ENCODE measurements at regions not wholly inside any gene's neighbourhood (a gene's known extent, or its start where the extent isn't known, plus 50 kb on each side); places are given as distances from the start of the nearest gene placed in this dataset.

DNA sequence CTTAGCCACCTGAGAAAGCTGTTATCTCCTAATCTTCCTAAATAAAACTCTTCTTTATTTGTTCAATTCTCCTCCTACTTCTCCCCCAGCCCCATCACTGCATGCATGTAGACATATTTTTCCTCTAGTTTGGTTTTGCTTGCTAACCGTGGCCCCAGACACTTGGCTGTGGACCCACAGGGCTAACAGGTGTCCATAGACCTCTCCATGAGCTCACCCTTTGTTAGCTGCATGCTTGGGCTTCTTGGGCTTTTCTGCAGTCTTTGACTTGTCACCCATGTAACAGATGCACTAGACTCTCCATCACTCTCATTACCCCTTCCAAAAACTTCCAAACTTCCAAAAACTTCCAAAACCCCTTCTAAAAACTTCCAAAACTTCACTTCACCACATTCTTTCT, 59.2 kb upstream of the PLEKHA5 start:
- Histone ChIP-seq H3K9ac (ENCODE audit: low read depth in 1 of 2, low read length in 2 of 2) (no peak overlapping the region), H3K4me3 (ENCODE audit: low read depth in 1 of 2, low read length in 2 of 2) (no peak overlapping the region), H3K36me3 (ENCODE audit: control insufficient read depth in 1 of 2, insufficient read depth in 2 of 2, low read length in 2 of 2) (no peaks in the 10 kb centered on the region), H3K27me3 (ENCODE audit: control insufficient read depth in 1 of 2, insufficient read depth in 2 of 2, low read length in 2 of 2) (no peaks in the 10 kb centered on the region), H3K9me3 (ENCODE audit: control insufficient read depth in 1 of 2, low read length in 2 of 2) (no peaks in the 10 kb centered on the region), H3K27ac (ENCODE audit: low read depth, low read length) (no peak overlapping the region), H3K4me1 (ENCODE audit: control insufficient read depth in 1 of 2, insufficient read depth in 2 of 2, low read length in 2 of 2) (peaks cover 4 to 14% of the 10 kb centered on the region in 2 donors)

DNA sequence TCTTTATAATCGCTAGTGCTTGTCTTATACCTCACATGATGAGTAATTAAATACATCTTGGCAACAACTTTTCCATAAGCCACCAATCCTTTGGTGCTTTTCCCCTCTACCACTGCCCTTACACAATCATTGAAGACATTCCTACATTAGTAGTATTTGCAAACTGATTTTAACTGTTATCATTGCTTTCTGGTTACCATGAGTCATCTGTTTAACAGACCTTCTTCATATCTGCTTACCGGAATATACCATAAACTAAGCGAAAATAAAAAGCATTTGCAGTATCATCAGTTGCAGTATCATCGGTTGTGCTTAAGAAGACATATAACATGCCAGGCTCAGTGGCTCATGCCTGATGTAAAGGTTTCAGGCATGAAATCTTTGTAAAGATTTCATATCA, 54.8 kb upstream of the PLEKHA5 start:
- no peaks in the 10 kb centered on the region for H3K36me3 ChIP-seq (ENCODE audit: control insufficient read depth in 1 of 2, insufficient read depth in 2 of 2, low read length in 2 of 2)
- no peak overlapping the region for H3K27ac ChIP-seq (ENCODE audit: low read depth, low read length)
- H3K9ac ChIP-seq (ENCODE audit: low read depth in 1 of 2, low read length in 2 of 2), result no peak overlapping the region
- no peaks in the 10 kb centered on the region for H3K4me1 ChIP-seq (ENCODE audit: control insufficient read depth in 1 of 2, insufficient read depth in 2 of 2, low read length in 2 of 2)
- no peak overlapping the region for H3K4me3 ChIP-seq (ENCODE audit: low read depth in 1 of 2, low read length in 2 of 2)
- no peaks in the 10 kb centered on the region for H3K27me3 ChIP-seq (ENCODE audit: control insufficient read depth in 1 of 2, insufficient read depth in 2 of 2, low read length in 2 of 2)
- H3K9me3 ChIP-seq (ENCODE audit: control insufficient read depth in 1 of 2, low read length in 2 of 2), result no peaks in the 10 kb centered on the region

DNA sequence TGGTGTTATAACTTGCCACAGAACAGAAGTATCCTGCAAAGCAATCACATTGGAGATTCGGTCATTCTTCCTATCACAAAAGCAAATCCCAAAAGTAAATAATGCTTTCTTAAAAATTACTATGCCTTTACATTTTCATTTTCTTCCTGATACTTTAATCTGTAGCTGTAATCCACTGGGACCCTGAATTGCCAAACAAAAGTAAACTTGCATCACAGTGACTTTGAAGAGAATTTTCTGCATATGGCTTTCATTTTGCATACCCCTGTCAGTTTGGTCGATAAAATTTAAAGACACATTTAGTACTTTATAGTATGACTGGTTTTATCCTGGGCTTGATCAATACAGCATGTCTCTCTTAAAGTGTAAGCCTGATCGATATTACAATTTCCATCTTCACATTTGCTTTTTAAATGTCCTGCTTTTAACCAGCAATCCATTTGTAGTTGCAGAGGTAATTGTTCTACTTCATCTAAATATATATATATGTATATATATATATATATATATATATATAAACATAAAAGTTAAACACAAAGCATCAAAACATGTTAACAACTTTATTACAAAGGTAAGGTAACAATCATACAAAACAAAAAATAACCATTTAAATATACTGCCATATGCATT, 53.7 kb upstream of the PLEKHA5 start:
- H3K27ac ChIP-seq (ENCODE audit: low read depth, low read length), result no peak overlapping the region
- no peaks in the 10 kb centered on the region for H3K36me3 ChIP-seq (ENCODE audit: control insufficient read depth in 1 of 2, insufficient read depth in 2 of 2, low read length in 2 of 2)
- no peaks in the 10 kb centered on the region for H3K27me3 ChIP-seq (ENCODE audit: control insufficient read depth in 1 of 2, insufficient read depth in 2 of 2, low read length in 2 of 2)
- H3K9ac ChIP-seq (ENCODE audit: low read depth in 1 of 2, low read length in 2 of 2), result no peak overlapping the region
- no peaks in the 10 kb centered on the region for H3K9me3 ChIP-seq (ENCODE audit: control insufficient read depth in 1 of 2, low read length in 2 of 2)
- no peak overlapping the region for H3K4me3 ChIP-seq (ENCODE audit: low read depth in 1 of 2, low read length in 2 of 2)
- H3K4me1 ChIP-seq (ENCODE audit: control insufficient read depth in 1 of 2, insufficient read depth in 2 of 2, low read length in 2 of 2), result no peaks in the 10 kb centered on the region

Data from duodenal mucosa (tissue), 2 donors.